K562 (cell line): ENCODE measurements at regions not wholly inside any gene's neighbourhood (a gene's known extent, or its start where the extent isn't known, plus 50 kb on each side); places are given as distances from the start of the nearest gene placed in this dataset.

Experiments used
- ATAC-seq: fragments of 200-7000 bp; cut with Tn5 transposase; 3 replicates; pipeline ENCODE4 v1.9.1; 2020; ENCODE audit warnings: moderate library complexity
- BruUV-seq: library from RNA; stranded (reverse); fragments of 400-500 nt; replicated peaks from 2 replicates; lab custom pipeline; 2021; lab: Mats Ljungman, UMichigan
- CTCF ChIA-PET: fragments of 300-600 bp; formaldehyde crosslinking; extraction: SDS; loops from one replicate; lab custom pipeline; 2021; ENCODE audit warnings: low intra/inter-chr PET ratio; lab: Yijun Ruan, JAX
- POLR2A ChIA-PET: fragments of 300-600, 350-650 bp; sonication (Branson Sonifier 250); formaldehyde crosslinking; extraction: SDS; loops from one replicate; lab custom pipeline; 2021; ENCODE audit warnings: antibody characterized with exemption, inconsistent platforms; lab: Yijun Ruan, JAX
- DNase-seq, 4 experiments: peaks; one replicate each; pipeline versions ENCODE4 v3.0.0 to v3.0.0-alpha.2; 2011 to 2018; ENCODE audit warnings: low spot score in 3 of 4, mixed read lengths in 3 of 4; ENCODE audit errors: extremely low read depth in 1 of 4
- FAIRE-seq: peaks from 2 replicates; lab custom pipeline; 2011; peaks lifted over from hg19 to GRCh38; lab: Jason Lieb, UNC
- H2AFZ ChIP-seq: 2 replicates; pipeline ENCODE4 v1.6.0; 2011; ENCODE audit warnings: low read depth, low read length, control low read depth, inconsistent platforms
- H3K27ac ChIP-seq: fragments of 200-600 bp; 3 replicates; pipeline ENCODE4 v1.8.0; 2011; ENCODE audit warnings: low read depth, mild to moderate bottlenecking, control low read depth, inconsistent platforms, low read length, moderate library complexity, mixed read lengths; ENCODE audit errors: extremely low read depth
- H3K27me3 ChIP-seq, 2 experiments: fragments of 300-600 bp in 1 of 2; 2 replicates in 1 of 2; 3 replicates in 1 of 2; pipeline versions ENCODE4 v1.6.0 to v1.8.0; 2011; ENCODE audit warnings: inconsistent platforms in 2 of 2, low read length in 2 of 2, mild to moderate bottlenecking in 1 of 2, mixed read lengths in 1 of 2, moderate library complexity in 1 of 2; ENCODE audit not compliant: control insufficient read depth in 2 of 2, insufficient read depth in 2 of 2
- H3K36me3 ChIP-seq: fragments of 300-600 bp; 3 replicates; pipeline ENCODE4 v1.8.0; 2011; ENCODE audit warnings: mild to moderate bottlenecking, low read length, inconsistent platforms; ENCODE audit not compliant: control insufficient read depth, insufficient read depth
- H3K4me1 ChIP-seq, 2 experiments: fragments of 200-600 bp in 1 of 2; replicated peaks in 1 of 2; 2 replicates in 1 of 2; 3 replicates in 1 of 2; pipeline versions ENCODE4 v1.5.1 to v1.8.0; 2011; ENCODE audit warnings: inconsistent platforms in 2 of 2, low read length in 2 of 2, mild to moderate bottlenecking in 1 of 2, mixed read lengths in 1 of 2, moderate library complexity in 1 of 2; ENCODE audit not compliant: control insufficient read depth in 2 of 2, insufficient read depth in 2 of 2
- H3K4me2 ChIP-seq: 2 replicates; pipeline ENCODE4 v1.6.1; 2011; ENCODE audit warnings: low read length, control low read depth, inconsistent platforms, mixed read lengths; ENCODE audit not compliant: insufficient read depth
- H3K4me3 ChIP-seq: fragments of 200-600 bp; sonication (generic), shearing (Covaris generic); 2 replicates; pipeline ENCODE4 v1.5.1; 2016; ENCODE audit warnings: control low read depth, inconsistent platforms
- H3K79me2 ChIP-seq: fragments of 200-600 bp; 3 replicates; pipeline ENCODE4 v1.8.0; 2011; ENCODE audit warnings: low read length, inconsistent platforms; ENCODE audit not compliant: control insufficient read depth, insufficient read depth
- H3K9ac ChIP-seq, 2 experiments: 2 replicates each; pipeline versions ENCODE4 v1.6.0 to v1.6.1; 2011; ENCODE audit warnings: low read depth in 2 of 2, low read length in 2 of 2, control low read depth in 1 of 2, inconsistent platforms in 1 of 2, mild to moderate bottlenecking in 1 of 2, mixed read lengths in 1 of 2; ENCODE audit not compliant: insufficient read depth in 1 of 2
- H3K9me1 ChIP-seq: one replicate; pipeline ENCODE4 v1.6.0; 2011; ENCODE audit warnings: inconsistent platforms, mild to moderate bottlenecking, low read length, moderate library complexity; ENCODE audit not compliant: control insufficient read depth, insufficient read depth
- H3K9me3 ChIP-seq: replicated peaks from 2 replicates; pipeline ENCODE4 v1.5.1; 2011; ENCODE audit warnings: low read depth, low read length, inconsistent platforms; ENCODE audit not compliant: control insufficient read depth, insufficient read depth
- H4K20me1 ChIP-seq: replicated peaks from 2 replicates; pipeline ENCODE4 v1.6.1; 2011; ENCODE audit warnings: low read length, inconsistent platforms, mixed read lengths; ENCODE audit not compliant: control insufficient read depth, insufficient read depth
- BACH1 ChIP-seq: fragments of 200-800 bp; sonication (Bioruptor generic); IDR thresholded peaks from 2 replicates; pipeline ENCODE4 v1.6.1; 2016; ENCODE audit warnings: missing genetic modification characterization, missing compliant biosample characterization
- E2F4 ChIP-seq: sonication (generic); formaldehyde crosslinking; IDR thresholded peaks from 2 replicates; pipeline ENCODE4 v1.8.0; 2022; ENCODE audit warnings: mild to moderate bottlenecking, low read depth, missing genetic modification reagents
- MAFG ChIP-seq: fragments of 450-650 bp; conservative IDR thresholded peaks from 2 replicates; pipeline ENCODE4 v1.6.1; 2016; ENCODE audit warnings: missing genetic modification characterization, missing compliant biosample characterization
- NR3C1 ChIP-seq: sonication (generic); formaldehyde crosslinking; IDR thresholded peaks from 2 replicates; pipeline ENCODE4 v1.8.1; 2022; ENCODE audit warnings: missing genetic modification reagents
- OTX1 ChIP-seq: fragments of 450-650 bp; formaldehyde crosslinking; IDR thresholded peaks from 2 replicates; pipeline ENCODE4 v1.4.0; 2022; ENCODE audit warnings: mild to moderate bottlenecking
- TFE3 ChIP-seq: fragments of 450-650 bp; formaldehyde crosslinking; IDR thresholded peaks from 2 replicates; pipeline ENCODE4 v1.4.0; 2020; ENCODE audit warnings: mild to moderate bottlenecking, mixed read lengths
- ZSCAN29 ChIP-seq: fragments of 450-650 bp; IDR thresholded peaks from 2 replicates; pipeline ENCODE4 v1.6.1; 2017
- WGBS: fragments of 100-300 bp; shearing (Covaris generic); methylation state at CpG from one replicate; pipeline ENCODE4 v1.1.6; 2016; ENCODE audit warnings: low coverage, mixed read lengths; ENCODE audit not compliant: insufficient coverage; ENCODE audit errors: missing lambda C conversion rate; 5-methylcytosine and 5-hydroxymethylcytosine counted together
- in situ Hi-C: fragments of 300-500 bp; cut with MboI; formaldehyde crosslinking; loops from 4 replicates; pipeline ENCODE4 v1.15.0; 2018; ENCODE audit warnings: inconsistent platforms, mixed read lengths
- intact Hi-C: fragments of 100-400 bp; cut with micrococcal nuclease; formaldehyde crosslinking; loops from 2 replicates; pipeline ENCODE4 v1.14.2; 2022

- no peak for ATAC-seq
- Histone ChIP-seq H3K79me2 (no peaks in the 10 kb centered on the region), H3K4me3 (no peak overlapping the region), H3K36me3 (no peaks in the 10 kb centered on the region), H3K9me3 (no peaks in the 10 kb centered on the region), H2AFZ (no peak overlapping the region), H3K4me1 (no peaks in the 10 kb centered on the region), H3K9me1 (no peaks in the 10 kb centered on the region), H3K27me3 (no peaks in the 10 kb centered on the region), H4K20me1 (no peaks in the 10 kb centered on the region), H3K9ac (no peak overlapping the region), H3K27ac (no peak overlapping the region), H3K4me2 (no peak overlapping the region)
- ChIA-PET POLR2A (interaction anchor here (0.6 kb wide), 1 partner anchor 154 kb away, joined by 3 read pairs; no protein-coding TSS in a partner anchor), CTCF (no interaction called here)
- DNase-seq, result no peak
- in situ Hi-C loops (no loop called here), intact Hi-C loops (no loop called here)
- BruUV-seq, result no TSS peak
- TF ChIP-seq ZSCAN29 (no peak), E2F4 (CRISPR knock-in tag) (no peak), OTX1 (CRISPR knock-in tag) (no peak), NR3C1 (CRISPR knock-in tag) (no peak), MAFG (tag) (no peak)
- TF ChIP-seq, all 486 proteins: peak for 0
- 0% methylated on average over 1 of the region's 1 CpG for WGBS
- no peak for FAIRE-seq
These were observed 261.8 kb upstream of the POU3F2 start for GRCh38 chr6:98572579-98572978.

GRCh38 chr6:98574984-98575383, 259.4 kb upstream of the POU3F2 start:
- CTCF ChIA-PET, result no interaction called here
- Histone ChIP-seq H3K9me1 (no peaks in the 10 kb centered on the region), H3K27me3 (no peaks in the 10 kb centered on the region)
- no peak for ATAC-seq
- TF ChIP-seq BACH1 (tag) (no peak), TFE3 (CRISPR knock-in tag) (peak; percentile 72)
- TF ChIP-seq, all 486 proteins: peak for 1
- POLR2A ChIA-PET, result no interaction called here
- Histone ChIP-seq H3K27ac (no peak overlapping the region), H3K9me3 (no peaks in the 10 kb centered on the region), H4K20me1 (no peaks in the 10 kb centered on the region), H3K4me3 (no peak overlapping the region), H2AFZ (no peak overlapping the region), H3K36me3 (no peaks in the 10 kb centered on the region), H3K79me2 (no peaks in the 10 kb centered on the region), H3K9ac (no peak overlapping the region), H3K4me1 (no peaks in the 10 kb centered on the region), H3K4me2 (no peak overlapping the region)
- 1% methylated on average over 5 of the region's 5 CpGs for WGBS
- DNase-seq (peak in 1 of 4 experiments; percentile 0), FAIRE-seq (no peak)
- BruUV-seq, result no TSS peak
- intact Hi-C loops, result no loop called here
- in situ Hi-C loops, result no loop called here
